GM23248 (cell line): ENCODE measurements at regions not wholly inside any gene's neighbourhood (a gene's known extent, or its start where the extent isn't known, plus 50 kb on each side); places are given as distances from the start of the nearest gene placed in this dataset.
A peak's percentile ranks its signal among the peaks of the same experiment; 100 is the strongest.

ENCODE experiments used
- DNase-seq: peaks from one replicate; pipeline ENCODE4 v3.0.0-alpha.2; 2015
- H2AFZ ChIP-seq: fragments of 200-600 bp; sonication (generic); 2 replicates; pipeline ENCODE4 v1.6.1; 2016; ENCODE audit warnings: antibody characterized with exemption
- H3F3A ChIP-seq: fragments of 200-600 bp; sonication (generic); 2 replicates; pipeline ENCODE4 v1.6.1; 2016; ENCODE audit warnings: mild to moderate bottlenecking, antibody characterized with exemption, mixed run types; ENCODE audit not compliant: insufficient read depth
- H3K27ac ChIP-seq: fragments of 200-600 bp; sonication (generic); 2 replicates; pipeline ENCODE4 v1.5.1; 2016; ENCODE audit warnings: mild to moderate bottlenecking
- H3K27me3 ChIP-seq: fragments of 200-600 bp; sonication (generic); replicated peaks from 2 replicates; pipeline ENCODE4 v1.6.1; 2016; ENCODE audit warnings: mild to moderate bottlenecking; ENCODE audit not compliant: insufficient read depth
- H3K36me3 ChIP-seq: fragments of 200-600 bp; sonication (generic); 2 replicates; pipeline ENCODE4 v1.6.1; 2016; ENCODE audit warnings: low read depth, mild to moderate bottlenecking
- H3K4me1 ChIP-seq: fragments of 200-600 bp; sonication (generic); 2 replicates; pipeline ENCODE4 v1.6.1; 2016; ENCODE audit warnings: mild to moderate bottlenecking; ENCODE audit not compliant: insufficient read depth
- H3K4me2 ChIP-seq: fragments of 200-600 bp; sonication (generic); one replicate; pipeline ENCODE4 v1.6.1; 2016; ENCODE audit warnings: mild to moderate bottlenecking; ENCODE audit not compliant: unreplicated experiment
- H3K4me3 ChIP-seq: fragments of 200-600 bp; sonication (generic); 2 replicates; pipeline ENCODE4 v1.5.1; 2016; ENCODE audit warnings: mild to moderate bottlenecking
- H3K79me2 ChIP-seq: fragments of 200-600 bp; sonication (generic); 2 replicates; pipeline ENCODE4 v1.6.1; 2016; ENCODE audit warnings: mild to moderate bottlenecking; ENCODE audit not compliant: insufficient read depth
- H3K9ac ChIP-seq: fragments of 200-600 bp; sonication (generic); 2 replicates; pipeline ENCODE4 v1.6.1; 2016; ENCODE audit warnings: mild to moderate bottlenecking
- H3K9me2 ChIP-seq: fragments of 200-600 bp; sonication (generic); 2 replicates; pipeline ENCODE4 v1.6.1; 2016; ENCODE audit warnings: mixed run types, mild to moderate bottlenecking, moderate library complexity; ENCODE audit not compliant: insufficient read depth
- H3K9me3 ChIP-seq: fragments of 200-600 bp; sonication (generic); one replicate; pipeline ENCODE4 v1.6.1; 2017; ENCODE audit warnings: low read depth
- H4K20me1 ChIP-seq: fragments of 200-600 bp; sonication (generic); 2 replicates; pipeline ENCODE4 v1.6.0; 2016; ENCODE audit not compliant: insufficient read depth
- EZH2 ChIP-seq: fragments of 200-600 bp; sonication (generic); IDR thresholded peaks from 2 replicates; pipeline ENCODE4 v1.6.1; 2018; ENCODE audit warnings: antibody characterized with exemption, mild to moderate bottlenecking; ENCODE audit not compliant: insufficient read depth, poor library complexity, severe bottlenecking
- EZH2phosphoT487 ChIP-seq: fragments of 200-600 bp; sonication (generic); IDR thresholded peaks from 2 replicates; pipeline ENCODE4 v1.6.1; 2018; ENCODE audit warnings: antibody characterized with exemption, moderate library complexity, mild to moderate bottlenecking, low read depth; ENCODE audit not compliant: insufficient read depth
- WGBS, 2 experiments: methylation state at CpG; one replicate each; pipeline ENCODE4 v1.1.6; 2015 to 2017; ENCODE audit warnings: low lambda C conversion rate in 2 of 2, low coverage in 1 of 2; ENCODE audit errors: missing lambda C conversion rate in 2 of 2; 5-methylcytosine and 5-hydroxymethylcytosine counted together
- in situ Hi-C: fragments of 300-500 bp; cut with MboI; formaldehyde crosslinking; loops from 2 replicates; pipeline ENCODE4 v1.15.0; 2020

DNA sequence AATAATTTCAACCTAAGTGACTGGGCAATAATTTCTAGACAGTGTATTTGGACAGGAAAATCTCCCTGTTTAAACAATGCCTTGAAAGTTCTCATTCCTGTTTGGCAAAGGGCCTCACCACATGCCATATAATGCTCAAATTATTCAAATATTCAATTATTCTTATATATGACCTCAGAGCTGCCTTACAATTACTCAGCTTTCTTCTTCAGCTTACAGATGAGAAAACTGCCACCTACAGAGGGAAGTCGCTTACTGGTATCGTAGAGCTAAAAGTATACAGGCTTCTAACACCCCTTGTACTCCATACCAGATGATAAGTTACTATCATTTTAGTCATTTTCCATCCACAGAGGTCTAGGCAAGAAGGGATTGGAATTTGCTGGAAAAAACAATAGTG lies 830.3 kb downstream of the BRINP1 start:
- Histone ChIP-seq H3K9me3 (no peaks in the 10 kb centered on the region), H4K20me1 (no peaks in the 10 kb centered on the region), H3F3A (0 out of 2 replicates have a peak, but pooled peaks cover 5% of the 10 kb centered on the region), H3K4me1 (no peaks in the 10 kb centered on the region), H3K79me2 (no peaks in the 10 kb centered on the region), H2AFZ (no peak overlapping the region), H3K4me3 (no peak overlapping the region), H3K4me2 (no peak overlapping the region), H3K36me3 (no peaks in the 10 kb centered on the region), H3K27me3 (no peaks in the 10 kb centered on the region), H3K9me2 (no peaks in the 10 kb centered on the region), H3K27ac (no peak overlapping the region), H3K9ac (no peak overlapping the region)
- no peak for DNase-seq
- 83 to 91% methylated on average over 2 of the region's 2 CpGs for WGBS, 2 experiments
- in situ Hi-C loops: no loop called here
- TF ChIP-seq EZH2 (no peak), EZH2phosphoT487 (no peak)

DNA sequence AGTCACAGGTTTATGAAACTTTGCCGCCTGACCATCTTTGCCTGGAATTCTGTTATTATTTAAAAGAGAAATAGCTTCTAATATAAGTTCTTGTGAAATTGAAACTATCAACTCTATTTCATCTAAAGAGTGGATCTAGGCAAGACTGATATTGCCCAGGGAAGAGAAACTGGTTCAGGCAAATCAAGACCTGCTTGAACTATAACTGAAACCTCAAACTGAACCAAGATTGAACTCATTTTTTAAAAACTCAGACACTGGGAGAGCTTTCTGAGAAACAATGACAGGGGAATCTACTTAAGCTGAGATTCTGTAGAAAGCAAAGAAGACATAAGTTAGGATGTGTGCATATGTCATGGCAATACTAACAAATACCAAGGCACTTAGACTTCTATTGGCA lies 815.8 kb downstream of the BRINP1 start:
- H3K4me3 ChIP-seq: no peak overlapping the region
- peaks cover 9% of the 10 kb centered on the region for H3K4me1 ChIP-seq
- H3K9me3 ChIP-seq: no peaks in the 10 kb centered on the region
- H3K27ac ChIP-seq: no peak overlapping the region
- H3K9me2 ChIP-seq: no peaks in the 10 kb centered on the region; the same call in 1 of the 2 replicates
- H2AFZ ChIP-seq: no peak overlapping the region
- TF ChIP-seq EZH2phosphoT487: no peak
- no peak for TF ChIP-seq EZH2
- H3K27me3 ChIP-seq: no peaks in the 10 kb centered on the region
- no peak overlapping the region for H3K9ac ChIP-seq
- H3K36me3 ChIP-seq: no peaks in the 10 kb centered on the region
- no peaks in the 10 kb centered on the region for H3K79me2 ChIP-seq
- no peak for DNase-seq
- WGBS, 2 experiments: 89 to 90% methylated on average over 1 of the region's 1 CpG
- no peak overlapping the region for H3K4me2 ChIP-seq
- 0 out of 2 replicates have a peak, but pooled peaks cover 4% of the 10 kb centered on the region for H3F3A ChIP-seq
- in situ Hi-C loops: no loop called here
- H4K20me1 ChIP-seq: no peaks in the 10 kb centered on the region

DNA sequence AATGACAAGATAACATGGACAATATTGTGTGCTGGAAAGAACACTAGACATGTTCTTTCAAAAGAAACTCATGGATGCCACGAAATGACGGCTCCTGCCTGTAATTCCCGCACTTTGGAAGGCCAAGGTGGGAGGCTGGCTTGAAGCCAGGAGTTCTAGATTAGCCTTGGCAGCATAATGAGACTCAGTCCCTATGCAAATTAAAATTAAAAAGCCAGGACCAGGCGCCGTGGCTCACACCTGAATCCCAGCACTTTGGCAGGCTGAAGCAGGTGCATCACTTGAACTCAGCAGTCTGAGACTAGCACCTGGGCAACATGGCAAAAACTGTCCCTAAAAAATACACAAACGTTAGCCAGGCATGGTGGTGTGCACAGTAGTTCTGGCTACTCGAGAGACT lies 814.2 kb downstream of the BRINP1 start:
- Histone ChIP-seq H3K4me2 (no peak overlapping the region), H3K9me3 (no peaks in the 10 kb centered on the region), H4K20me1 (no peaks in the 10 kb centered on the region), H3K27me3 (no peaks in the 10 kb centered on the region), H3K27ac (no peak overlapping the region), H3F3A (0 out of 2 replicates have a peak, but pooled peaks cover 4% of the 10 kb centered on the region), H3K79me2 (no peaks in the 10 kb centered on the region), H3K4me1 (peaks cover 9% of the 10 kb centered on the region), H2AFZ (no peak overlapping the region), H3K9ac (no peak overlapping the region), H3K36me3 (no peaks in the 10 kb centered on the region), H3K4me3 (no peak overlapping the region), H3K9me2 (no peaks in the 10 kb centered on the region; the same call in 1 of the 2 replicates)
- TF ChIP-seq EZH2 (no peak), EZH2phosphoT487 (no peak)
- 39 to 42% methylated on average over 7 of the region's 7 CpGs for WGBS, 2 experiments
- in situ Hi-C loops: no loop called here
- DNase-seq: no peak

DNA sequence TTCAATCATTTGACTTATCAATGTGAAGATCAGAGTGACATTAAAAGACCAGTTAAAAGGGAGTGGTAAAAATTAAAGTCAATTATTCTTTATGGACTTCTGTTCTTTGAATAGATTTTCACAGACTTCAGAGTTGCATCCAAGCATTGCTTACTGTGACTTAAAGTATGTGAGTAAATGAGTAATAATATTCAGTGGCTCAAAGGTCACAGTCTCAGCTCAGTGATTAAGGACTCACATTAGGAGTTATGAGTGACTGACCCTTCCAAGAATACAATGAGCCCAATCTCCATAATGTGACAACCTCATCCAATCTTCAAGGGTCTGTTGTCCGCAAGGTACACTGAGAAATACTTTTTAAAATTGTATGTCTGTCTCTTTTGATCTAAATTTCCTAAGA lies 811.2 kb downstream of the BRINP1 start:
- Histone ChIP-seq H3K79me2 (no peaks in the 10 kb centered on the region), H3F3A (0 out of 2 replicates have a peak, but pooled peaks cover 5% of the 10 kb centered on the region), H3K9me2 (no peaks in the 10 kb centered on the region; the same call in 1 of the 2 replicates), H3K9me3 (no peaks in the 10 kb centered on the region), H3K4me2 (peak overlapping the region; percentile 1), H3K36me3 (no peaks in the 10 kb centered on the region), H4K20me1 (no peaks in the 10 kb centered on the region), H2AFZ (no peak overlapping the region), H3K9ac (no peak overlapping the region), H3K4me3 (no peak overlapping the region), H3K27me3 (no peaks in the 10 kb centered on the region), H3K4me1 (peaks cover 32% of the 10 kb centered on the region), H3K27ac (no peak overlapping the region)
- TF ChIP-seq EZH2phosphoT487 (no peak), EZH2 (no peak)
- 88 to 100% methylated on average over 1 of the region's 1 CpG for WGBS, 2 experiments
- in situ Hi-C loops: no loop called here
- peak; percentile 53 for DNase-seq

DNA sequence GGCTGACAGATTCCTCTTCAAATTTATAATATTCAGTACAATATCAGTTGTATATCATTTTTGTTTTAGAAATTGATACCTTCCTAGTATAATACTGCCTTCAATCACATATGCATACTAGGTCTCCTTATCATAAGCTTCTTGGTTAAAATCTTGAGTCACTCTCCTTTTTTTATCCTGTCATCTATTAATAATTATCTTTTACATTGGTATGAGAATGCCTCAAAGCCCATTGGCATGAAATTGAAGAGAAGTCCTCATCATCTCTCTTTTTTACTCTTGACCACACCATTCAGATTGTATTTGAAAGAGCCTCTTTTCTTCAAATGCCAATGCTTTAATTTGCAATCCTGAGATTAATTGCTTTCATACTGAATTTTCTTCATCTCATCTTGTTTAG lies 810.3 kb downstream of the BRINP1 start:
- H4K20me1 ChIP-seq: no peaks in the 10 kb centered on the region
- H3K9ac ChIP-seq: no peak overlapping the region
- H3K27me3 ChIP-seq: no peaks in the 10 kb centered on the region
- H3K79me2 ChIP-seq: no peaks in the 10 kb centered on the region
- H3K36me3 ChIP-seq: no peaks in the 10 kb centered on the region
- in situ Hi-C loops: no loop called here
- H2AFZ ChIP-seq: no peak overlapping the region
- TF ChIP-seq EZH2phosphoT487 (no peak), EZH2 (no peak)
- H3K9me2 ChIP-seq: no peaks in the 10 kb centered on the region; the same call in 1 of the 2 replicates
- no peak overlapping the region for H3K27ac ChIP-seq
- H3K4me2 ChIP-seq: no peak overlapping the region
- H3K4me3 ChIP-seq: no peak overlapping the region
- peaks cover 40% of the 10 kb centered on the region for H3K4me1 ChIP-seq
- no peaks in the 10 kb centered on the region for H3K9me3 ChIP-seq
- no peak for DNase-seq
- 0 out of 2 replicates have a peak, but pooled peaks cover 13% of the 10 kb centered on the region for H3F3A ChIP-seq
